Forelimb muscle (tissue), 1 donor: ENCODE measurements at regions not wholly inside any gene's neighbourhood (a gene's known extent, or its start where the extent isn't known, plus 50 kb on each side); places are given as distances from the start of the nearest gene placed in this dataset.
"Not testable (repeated sequence)": the region's sequence is repeated elsewhere in the genome, so short reads cannot be mapped to it uniquely, and the experiment has no call there.

Source experiments
- DNase-seq: peaks from one replicate; pipeline ENCODE4 v3.0.0-alpha.2; 2013; ENCODE audit warnings: low read depth

DNA sequence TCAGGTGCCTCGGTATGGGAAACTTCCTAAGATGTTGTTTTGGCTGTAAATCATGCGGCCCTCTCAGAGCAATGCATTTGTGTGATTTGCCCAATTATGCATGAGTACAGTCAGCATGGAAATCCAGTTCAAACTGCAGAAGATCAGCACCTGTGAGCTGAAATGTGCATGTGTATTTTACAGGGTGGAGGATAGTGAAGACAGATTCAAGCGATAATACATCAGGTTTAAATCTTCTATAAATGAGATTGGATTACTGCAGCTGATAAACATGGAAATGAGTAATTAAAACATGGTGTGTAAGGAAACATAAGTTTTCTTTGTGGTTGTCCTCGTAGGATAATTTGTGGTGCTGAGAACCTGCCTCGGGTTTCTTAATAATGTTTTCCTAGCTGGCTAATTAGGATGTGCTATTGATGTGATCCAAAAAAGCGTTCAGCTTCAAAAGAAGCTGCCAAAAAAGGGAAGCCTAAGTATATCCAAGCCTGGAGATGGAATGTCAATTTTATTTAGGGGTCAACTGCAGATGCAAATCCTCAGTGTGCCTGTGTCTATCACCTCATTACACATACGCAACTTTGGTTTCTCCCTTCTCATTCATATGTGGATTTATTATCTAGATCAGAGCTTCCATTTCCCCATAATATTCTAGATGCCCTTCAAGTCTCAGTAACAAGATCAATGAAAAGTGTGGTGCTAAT, 117.1 kb upstream of the CCDC28A start:
- DNase-seq: no peak

DNA sequence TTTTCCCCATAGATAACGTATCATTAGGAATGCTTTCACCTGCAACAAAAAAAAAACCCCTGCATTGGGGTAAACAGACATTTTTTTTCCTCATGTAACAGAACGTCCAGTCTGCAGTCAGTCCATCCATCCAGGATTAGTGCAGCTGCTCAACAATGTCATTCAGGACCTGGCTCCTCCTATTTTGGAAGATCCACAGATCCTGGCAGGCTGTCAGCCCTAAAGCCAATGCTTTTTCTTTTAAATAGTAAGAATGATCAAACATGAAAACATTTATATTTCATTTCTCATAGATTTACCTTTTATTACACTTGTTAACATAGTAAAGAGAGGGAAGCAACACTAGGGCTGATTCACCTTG, 116.5 kb upstream of the CCDC28A start:
- no peak for DNase-seq

DNA sequence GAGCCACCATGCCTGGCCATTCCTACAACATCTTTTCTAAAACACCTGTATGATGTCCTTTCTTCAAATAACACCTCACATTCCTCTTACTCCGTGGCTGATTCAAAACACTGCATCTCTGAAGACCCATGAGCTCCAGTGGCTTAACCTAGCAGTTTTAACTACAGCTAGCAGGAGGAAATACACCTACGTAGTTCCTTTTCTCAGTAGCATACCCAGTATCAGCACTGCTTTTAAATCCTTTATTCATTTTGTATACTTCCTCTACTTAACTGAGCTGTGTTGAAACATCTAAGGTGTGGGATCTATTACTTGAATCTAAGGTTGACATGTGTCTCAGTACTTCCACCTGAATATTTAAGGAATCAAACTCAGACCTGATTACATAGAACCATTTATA, 113.6 kb upstream of the CCDC28A start:
- no peak for DNase-seq

DNA sequence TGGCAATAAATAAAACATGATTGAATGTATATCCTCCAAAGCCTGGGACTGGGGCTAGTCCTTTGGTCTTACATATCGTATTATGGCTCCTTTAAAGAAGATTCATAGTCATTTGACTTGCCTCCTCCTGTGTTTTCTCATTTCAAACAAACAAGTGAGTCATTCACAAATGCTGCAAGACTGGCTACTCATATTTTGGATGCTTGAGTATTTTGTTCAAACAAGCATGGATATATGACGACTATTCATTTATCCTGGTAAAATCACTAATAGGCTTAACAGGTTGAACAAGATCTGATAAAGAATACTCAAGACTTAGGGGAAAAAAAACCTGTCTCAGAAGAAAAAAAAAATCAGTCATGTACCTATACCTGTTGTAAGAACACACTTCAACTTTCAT, 111.1 kb upstream of the CCDC28A start:
- no peak for DNase-seq

DNA sequence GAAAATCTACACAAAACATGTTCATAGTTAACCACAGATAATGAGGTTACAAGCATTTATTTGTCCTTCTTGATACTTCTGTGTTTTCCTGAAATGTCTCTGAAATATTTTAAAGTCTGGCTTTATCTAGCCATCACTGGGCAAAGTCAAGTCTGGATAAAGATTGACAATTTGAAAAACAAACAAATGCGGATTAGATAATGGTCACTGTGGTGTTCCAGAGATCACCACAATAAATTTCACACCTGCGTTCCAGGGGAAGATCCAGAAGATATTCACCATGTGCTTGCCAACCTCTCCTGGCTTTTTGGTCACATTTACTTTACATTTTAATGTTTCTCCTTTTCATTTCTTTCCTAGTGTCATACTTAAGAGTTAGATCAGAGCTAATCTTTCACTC, 109.7 kb upstream of the CCDC28A start:
- DNase-seq: no peak

DNA sequence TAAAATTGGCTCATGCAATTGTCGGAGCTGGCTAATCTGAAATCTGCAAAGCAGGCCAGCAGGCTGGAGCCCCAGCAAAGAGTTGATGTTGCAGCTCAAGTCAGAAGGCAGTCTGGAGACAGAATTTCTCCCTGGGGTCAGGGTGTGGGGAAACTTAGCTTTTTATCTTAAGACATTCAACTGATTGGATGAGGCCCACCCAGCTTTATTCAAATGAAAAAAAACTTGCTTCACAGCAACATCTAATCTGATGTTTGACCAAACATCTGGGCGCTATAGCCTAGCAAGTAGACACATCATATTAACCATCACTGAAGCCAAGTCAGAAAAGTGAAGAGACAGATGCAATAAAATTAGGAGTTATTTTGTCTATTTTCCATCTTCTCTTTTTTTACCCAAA, 108.8 kb upstream of the CCDC28A start:
- no peak for DNase-seq

DNA sequence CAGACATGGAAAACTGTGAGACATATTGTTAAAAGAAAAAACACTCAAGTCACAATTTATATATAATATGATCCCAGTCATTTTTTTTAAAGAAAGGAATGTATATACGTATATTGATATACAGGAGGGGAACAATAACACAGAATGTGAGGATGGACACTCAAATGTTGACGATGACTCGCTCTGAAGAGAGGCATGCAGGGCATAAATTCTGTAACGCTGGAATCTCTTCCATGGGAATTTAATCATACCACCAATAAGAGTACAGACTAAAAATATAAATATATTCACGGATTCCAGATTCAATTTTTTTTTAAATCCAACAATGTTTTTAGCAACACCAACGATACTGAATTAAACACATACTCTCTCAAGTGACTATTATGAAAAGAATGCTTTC, 106.9 kb upstream of the CCDC28A start:
- no peak for DNase-seq

DNA sequence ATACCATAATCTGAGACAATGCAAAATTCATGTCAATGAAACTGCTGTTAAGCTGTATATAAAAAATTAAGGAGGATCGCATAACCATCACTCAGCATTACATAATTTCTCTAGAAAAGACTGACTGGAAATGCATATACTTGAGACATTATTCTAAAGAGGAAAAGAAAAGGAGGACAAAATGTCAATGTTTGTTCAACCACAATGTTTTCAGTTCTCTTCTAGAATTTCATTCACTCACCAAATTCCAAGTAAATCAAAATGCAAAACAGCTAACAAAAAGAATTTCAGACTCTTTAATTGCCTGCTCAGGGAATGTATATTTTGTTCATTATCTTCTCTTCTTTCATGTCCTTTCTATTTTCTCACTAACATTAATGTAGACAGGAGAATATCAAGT, 106.2 kb upstream of the CCDC28A start:
- DNase-seq: no peak

DNA sequence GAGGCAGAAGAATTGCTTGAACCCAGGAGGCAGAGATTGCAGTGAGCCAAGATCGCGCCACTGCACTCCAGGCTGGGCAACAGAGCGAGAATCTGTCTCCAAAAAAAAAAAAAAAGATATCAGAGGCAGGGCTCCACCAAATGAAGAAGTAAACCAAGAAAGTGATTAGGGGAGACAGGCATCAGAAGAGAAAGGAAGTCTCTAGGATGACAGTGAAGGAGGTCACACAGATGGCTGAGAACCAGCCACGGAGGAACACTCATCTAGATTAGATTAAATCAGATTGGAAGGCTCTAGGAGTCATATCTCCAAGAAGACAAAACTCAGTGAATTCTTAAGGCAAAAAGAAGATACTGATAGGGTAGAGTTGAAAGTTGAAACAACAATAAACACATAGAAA, 102.2 kb upstream of the CCDC28A start:
- no peak for DNase-seq

DNA sequence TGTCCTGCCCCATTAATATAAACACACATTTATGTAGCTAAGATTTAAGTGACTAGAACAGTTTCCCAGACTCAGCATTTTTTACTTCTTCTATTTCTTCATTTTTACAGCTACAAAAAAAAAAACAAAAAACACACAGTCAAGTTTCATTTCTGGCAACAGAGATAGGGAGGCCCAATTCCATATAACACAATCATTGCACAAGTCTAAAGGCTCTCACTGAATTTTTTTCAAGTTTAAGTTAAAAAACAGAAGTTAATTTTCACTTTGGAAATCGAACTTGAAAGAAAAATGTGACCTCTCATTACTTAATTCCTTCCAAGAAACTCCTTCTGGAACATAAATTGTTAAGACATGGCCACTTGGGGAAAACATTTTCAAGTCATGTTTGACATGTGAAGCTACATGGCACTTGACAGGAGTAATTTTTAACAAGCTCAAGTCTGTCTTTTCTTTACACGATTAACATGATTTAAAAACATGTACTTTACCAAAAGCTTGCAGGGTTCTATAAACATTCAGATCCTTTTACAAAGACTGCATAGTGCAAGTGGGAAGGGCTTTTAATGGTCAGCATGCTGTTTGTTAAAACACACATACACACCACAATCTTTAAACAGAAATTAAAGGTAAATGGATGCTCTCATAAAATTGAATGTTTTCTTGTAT, 100.1 kb upstream of the CCDC28A start:
- no peak for DNase-seq

DNA sequence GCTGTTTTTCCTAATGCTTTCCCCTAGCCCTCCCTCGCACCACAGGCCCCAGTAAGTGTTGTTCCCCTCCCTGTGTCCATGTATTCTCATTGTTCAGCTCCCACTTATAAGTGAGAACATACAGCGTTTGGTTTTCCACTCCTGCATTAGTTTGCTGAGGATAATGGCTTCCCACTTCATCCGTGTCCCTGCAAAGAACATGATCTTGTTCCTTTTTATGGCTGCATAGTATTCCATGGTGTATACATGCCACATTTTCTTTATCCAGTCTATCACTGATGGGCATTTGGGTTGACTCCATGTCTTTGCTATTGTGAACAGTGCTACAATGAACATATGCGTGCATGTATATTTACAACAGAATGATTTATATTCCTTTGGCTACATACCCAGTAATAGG, 99.1 kb upstream of the CCDC28A start:
- DNase-seq: not testable (repeated sequence)

DNA sequence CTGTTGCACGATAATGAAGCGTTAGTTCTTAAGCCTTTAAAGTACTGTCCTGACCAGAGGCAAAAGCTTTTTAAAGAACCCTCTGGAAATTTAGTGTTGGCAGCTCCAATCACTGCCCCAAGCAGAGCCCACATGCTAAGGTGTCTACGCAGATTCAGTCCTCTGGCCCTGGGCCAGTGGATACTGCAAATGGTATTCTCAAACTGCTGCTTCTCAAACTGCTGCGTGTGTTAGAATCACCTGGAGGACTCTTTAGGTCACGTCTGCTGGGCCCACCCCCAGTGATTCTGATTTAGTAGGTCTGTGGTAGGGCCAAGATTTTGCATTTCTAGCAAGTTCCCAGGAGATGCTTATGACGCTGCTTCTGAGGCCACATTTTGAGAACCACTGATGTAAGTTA, 96.0 kb upstream of the CCDC28A start:
- DNase-seq: no peak

DNA sequence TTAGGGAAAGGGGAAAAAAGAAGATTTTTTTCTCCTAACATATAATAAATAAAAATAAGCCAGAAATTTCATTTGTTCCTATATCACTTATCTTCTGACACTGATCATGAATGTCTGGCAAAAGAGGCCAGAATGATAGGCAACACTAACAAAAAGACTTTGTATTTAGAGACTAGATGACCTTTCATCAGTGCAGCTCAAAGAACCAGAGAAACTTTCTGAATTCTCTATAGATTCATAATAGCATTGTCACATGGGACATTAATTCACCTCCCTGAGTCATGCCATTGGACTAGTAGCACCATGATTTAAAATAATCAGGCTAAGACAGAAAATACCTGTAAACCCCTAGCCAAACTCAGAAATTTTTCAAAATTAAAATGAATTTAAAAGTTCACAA, 95.4 kb upstream of the CCDC28A start:
- no peak for DNase-seq

DNA sequence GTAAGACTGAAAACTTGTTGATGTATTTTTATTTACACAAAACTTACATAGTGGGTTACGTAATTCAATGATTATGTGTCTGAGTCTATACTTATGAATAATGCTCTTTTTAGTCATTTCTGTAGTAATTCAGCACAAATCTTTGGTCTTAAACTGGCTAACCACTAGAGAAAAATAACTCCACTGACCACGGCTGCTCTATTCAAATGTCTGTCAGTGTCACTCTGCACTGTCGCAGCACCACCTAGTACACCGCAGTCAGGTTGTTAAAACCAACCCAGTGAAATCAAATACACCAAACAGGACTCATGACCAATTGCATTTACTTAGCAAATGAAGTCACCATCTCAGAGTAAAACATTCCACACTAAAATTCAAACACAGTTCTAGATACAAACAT, 93.5 kb upstream of the CCDC28A start:
- no peak for DNase-seq

DNA sequence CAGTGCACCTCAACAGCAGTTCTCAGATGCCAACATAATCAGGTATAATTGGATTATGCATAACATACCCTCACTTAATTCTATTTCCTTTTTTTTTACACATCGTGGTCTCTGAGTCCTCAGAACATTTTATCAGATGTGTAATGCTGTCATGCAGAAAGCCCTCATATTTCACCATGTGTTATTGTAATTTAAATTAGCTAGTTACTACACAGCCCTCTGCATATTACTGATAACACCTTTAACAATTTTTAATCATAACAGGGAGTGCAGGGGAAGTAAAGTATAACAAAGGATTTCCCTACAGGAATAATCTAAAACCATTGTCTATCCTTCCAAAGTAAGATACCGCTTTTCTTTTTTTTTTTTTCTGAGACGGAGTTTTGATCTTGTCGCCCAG, 91.9 kb upstream of the CCDC28A start:
- DNase-seq: no peak

DNA sequence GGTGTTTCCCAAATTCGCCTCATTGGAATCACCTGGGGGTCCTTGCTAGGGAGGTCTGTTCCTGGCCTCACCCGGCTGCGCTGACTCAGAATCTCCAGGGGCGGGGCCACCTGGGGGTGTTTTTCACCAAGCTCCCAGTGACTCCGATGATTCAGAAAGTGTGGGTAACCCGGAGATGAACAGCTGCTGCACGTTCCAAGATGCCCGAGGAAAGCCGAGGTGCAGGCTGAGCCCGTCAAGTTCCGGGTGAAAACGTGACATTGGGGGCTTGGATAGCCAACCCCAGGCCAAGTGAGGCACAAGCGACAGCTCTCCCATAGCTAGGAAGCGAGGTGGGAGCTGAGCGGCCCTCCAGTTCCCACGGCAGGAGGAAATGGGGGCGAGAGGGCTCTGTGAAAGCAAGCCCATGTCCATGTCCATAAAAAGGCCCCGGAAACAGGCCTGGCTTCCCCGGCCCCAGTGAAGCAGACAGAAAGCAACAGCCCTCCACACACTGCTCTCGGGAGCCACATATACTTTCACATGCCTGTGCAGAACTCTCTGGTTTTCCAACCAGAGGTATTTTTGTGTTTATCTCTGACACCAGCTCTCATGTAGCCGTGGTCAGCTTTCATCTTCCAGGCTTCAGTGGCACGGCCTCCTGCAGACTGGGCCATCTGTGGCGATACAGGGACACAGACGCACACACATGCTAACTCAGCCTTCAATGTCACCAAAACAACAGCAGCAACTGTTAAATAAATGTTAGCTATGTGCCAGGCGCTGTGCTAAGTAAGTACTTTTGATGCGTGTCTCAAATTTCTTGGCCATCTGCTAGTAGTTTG, 90.7 kb upstream of the CCDC28A start:
- DNase-seq: no peak

DNA sequence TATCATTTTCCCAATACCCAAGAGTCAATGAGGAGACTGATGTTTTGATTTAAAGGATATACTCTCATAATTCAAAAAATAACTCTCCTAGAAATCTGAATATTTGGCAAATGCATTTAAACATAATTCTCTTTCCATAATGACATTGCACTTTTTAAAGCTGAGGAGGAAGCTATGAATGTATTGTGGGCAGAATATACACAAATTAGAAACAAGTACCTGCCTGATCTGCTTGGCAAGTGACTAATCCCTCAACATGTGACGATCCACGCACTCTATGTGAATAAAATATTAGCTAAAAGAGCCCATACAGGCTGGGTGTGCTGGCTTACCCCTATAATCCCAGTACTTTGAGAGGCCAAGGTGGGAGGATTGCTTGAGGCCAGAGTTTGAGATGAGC, 88.3 kb upstream of the CCDC28A start:
- no peak for DNase-seq

DNA sequence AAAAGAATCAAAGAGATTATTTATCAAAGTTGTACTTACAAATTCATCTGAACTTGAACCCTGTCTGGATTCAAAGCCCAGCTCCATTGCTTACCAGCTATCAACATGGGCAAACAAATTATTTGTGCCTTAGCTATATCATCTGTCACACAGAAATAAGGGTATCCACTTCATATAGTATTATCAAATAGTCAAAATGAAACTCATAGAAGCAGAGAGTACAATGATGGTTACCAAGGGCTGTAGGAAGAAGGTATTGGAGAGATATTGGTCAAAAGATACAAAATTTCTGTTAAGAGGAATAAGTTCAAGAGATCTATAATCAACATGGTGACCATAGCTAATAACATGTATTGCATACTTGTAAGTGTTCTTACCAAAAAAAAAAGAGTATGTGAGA, 87.8 kb upstream of the CCDC28A start:
- no peak for DNase-seq

DNA sequence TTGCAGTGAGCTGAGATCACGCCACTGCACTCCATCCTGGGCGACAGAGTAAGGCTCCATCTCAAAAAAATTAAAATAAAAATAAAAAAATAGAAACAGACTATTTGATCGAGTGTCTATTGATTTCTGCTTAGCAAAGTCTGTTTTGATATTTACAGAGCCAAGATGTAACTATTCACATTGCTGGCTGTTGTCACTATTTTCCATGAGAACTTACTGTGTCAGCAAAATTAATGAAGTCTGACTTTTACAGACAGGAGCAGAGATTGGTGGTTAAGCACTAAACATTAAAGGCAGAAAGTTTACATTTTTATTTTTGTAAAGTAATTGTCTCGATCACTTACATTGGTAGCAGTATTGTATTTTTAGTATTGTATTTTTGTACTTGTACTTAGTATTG, 85.0 kb upstream of the CCDC28A start:
- DNase-seq: no peak

DNA sequence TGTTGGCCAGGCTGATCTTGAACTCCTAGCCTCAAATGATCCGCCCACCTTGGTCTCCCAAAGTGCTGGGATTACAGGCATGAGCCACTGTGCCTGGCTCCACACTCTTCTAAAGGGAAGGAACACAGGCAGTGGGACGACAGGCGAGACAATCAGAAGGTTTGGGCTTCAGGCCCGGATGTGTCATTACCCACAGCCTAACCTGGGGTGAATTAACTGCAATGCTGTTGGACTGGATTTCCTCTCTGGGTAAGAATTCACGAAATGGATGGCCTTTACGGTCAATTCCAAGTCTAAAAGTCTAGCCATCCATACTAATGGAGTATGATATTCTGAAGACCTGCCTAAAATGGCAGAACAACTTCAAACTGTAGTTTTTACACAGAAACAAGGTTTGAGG, 83.7 kb upstream of the CCDC28A start:
- no peak for DNase-seq

DNA sequence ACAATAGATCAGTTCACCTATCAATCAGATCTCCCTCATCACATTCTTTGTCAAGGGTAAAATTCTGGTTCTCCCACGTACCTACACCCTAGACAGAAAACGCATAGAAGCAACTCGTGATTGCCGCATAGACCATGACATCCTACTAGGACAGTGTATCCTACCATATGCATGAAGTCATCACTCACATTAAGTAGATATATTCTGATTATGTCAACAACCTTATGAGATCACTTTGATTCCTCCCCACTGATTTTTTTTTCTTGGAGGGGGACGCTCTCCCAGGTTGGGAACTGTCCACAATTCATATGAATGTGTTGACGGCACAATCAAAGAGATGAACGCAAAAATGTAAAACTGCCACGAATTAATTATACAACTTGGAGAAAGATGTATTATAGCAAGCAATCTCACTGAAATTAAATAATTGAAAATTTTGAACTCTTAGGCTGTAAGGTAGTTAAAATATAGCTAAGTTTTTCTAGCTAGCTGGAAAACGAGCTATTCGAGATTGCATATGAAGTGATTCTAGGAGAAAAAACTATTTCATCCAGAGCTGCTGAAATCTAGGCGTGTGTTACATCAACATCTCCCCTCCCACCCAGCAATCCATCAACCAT, 82.5 kb upstream of the CCDC28A start:
- DNase-seq: no peak

DNA sequence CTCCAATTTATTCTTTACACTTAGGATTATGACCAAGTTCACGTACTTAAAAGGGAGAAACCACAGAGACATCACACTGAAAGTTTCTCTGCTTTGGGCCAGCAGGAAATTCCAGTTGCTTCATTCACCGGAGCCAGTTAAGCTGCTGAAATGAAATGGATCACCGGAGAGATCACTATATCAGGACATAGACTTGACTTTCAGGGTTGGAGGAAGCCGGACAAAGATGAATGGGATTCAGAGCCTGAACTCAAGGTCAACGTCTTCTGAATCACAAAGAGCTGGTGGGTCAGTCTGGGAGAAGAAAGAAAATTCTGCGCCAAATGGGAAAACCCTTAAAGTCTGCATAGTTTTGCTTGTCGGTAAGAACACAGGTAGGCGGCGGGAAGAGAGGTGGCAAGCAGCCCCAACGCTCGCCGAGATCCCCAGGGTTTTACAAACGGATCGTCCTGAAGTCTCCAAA, 81.9 kb upstream of the CCDC28A start:
- no peak for DNase-seq
